COLO668 (cell line): ENCODE measurements at regions not wholly inside any gene's neighbourhood (a gene's known extent, or its start where the extent isn't known, plus 50 kb on each side); places are given as distances from the start of the nearest gene placed in this dataset.
"Not testable (repeated sequence)": the region's sequence is repeated elsewhere in the genome, so short reads cannot be mapped to it uniquely, and the experiment has no call there.

Source experiments
- DNase-seq: peaks from one replicate; lab custom pipeline; 2025; ENCODE audit not compliant: unreplicated experiment; lab: John Stamatoyannopoulos, UW

- DNase-seq, result no peak
Observed at GRCh38 chr3:82128271-82128670, 366.8 kb upstream of the GBE1 start.

DNA sequence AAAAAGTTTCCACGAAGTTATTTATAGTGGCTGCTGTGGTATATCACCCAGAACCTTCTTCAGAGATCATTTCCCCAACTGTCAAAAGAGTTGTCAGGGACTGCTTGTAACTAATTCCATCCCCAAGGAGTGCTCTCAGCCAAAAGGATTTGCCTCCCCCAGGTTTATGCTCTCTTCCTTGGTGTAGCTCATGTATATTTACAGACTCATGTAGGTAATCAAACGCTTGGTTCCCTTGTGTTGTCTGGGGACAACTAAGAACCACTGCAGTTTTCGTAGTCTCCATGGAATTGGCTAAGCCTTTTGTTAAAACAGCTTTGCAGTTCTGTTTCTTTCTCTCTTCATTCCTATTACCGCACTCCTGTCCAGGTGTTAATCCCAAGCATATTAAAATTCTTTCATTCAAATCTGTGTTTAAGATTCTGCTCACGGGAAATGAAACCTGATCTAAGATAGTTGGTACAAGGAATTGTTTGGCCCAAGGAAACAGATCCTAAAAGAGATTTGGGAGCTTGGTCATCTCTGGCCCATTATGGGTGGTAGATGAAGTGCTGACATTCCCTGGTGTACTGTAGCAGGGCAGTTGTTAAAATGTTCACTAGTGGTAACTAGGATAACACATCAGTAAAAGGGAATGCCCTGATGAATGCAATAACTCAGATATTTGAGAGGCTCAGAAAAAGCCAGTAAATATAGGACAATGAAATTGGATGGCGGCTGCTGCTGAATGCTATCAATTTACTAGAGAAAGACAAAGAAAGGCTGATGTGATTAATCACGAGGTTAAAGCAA lies 361.3 kb upstream of the GBE1 start:
- DNase-seq, result no peak

DNA sequence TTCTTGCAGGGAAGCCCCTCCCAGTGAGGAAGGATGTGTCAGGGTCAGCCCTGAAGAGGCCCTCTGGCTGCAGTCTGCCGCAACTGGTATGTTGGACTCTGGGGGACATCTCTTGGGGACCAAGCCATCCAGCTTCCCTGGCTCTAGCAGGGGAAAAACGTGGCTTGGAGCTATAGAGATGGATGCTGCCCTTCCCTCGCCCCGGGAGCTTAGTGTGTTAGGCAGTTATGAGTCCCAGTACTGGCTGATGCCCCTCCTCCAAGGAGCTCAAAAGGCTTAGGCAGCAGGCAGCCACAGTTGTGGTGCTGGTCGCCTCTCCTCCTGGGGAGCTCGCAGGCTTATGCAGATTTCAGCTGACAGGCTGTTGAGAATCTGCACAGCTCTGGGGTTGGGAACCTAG lies 353.1 kb upstream of the GBE1 start:
- DNase-seq, result no peak

GRCh38 chr3:82110721-82111120 lies 349.3 kb upstream of the GBE1 start:
- not testable (repeated sequence) for DNase-seq

GRCh38 chr3:82103241-82103640 lies 341.8 kb upstream of the GBE1 start:
- DNase-seq, result no peak

DNA sequence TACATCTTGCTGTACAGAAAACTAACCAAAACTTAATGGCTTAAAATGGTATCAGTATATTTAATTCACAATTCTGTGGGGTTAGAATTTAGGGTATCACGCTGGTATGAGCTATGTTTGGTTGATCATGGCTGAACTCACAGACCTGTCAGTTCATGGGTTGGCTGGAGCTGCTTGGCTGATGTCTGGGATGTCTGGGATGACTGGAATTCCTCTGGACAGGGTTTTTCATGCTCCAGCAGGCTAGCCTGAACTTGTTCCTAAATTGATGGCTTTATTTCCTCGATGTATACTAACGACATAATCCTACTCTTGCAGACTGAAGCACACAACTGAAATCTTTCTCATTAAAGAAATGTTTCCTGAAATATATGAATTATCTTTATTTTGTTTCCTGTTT lies 338.9 kb upstream of the GBE1 start:
- no peak for DNase-seq

- DNase-seq, result no peak
Observed at GRCh38 chr3:82093641-82094040, 332.2 kb upstream of the GBE1 start.

- DNase-seq, result no peak
Observed at GRCh38 chr3:82088749-82089148, 327.3 kb upstream of the GBE1 start.

DNA sequence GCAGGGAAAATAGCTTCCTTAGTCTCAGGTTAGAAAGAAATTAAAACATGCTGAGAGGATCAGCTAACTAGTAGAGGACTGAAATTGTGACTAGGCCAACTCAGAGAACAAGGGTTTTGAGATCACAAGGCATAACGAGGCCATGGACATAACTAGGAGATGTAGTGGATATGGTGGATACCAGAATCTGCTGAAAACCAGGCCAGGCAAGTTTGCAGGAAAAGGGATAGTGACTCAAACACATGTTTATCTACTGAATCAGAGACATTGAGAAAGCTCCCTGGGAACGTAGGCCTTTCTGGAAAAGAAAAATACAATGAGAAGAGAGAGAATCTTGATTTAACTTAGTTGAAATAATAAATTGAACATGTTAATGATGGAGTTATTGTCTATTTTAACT lies 326.5 kb upstream of the GBE1 start:
- DNase-seq, result no peak

- DNase-seq, result no peak
Observed at GRCh38 chr3:82085851-82086475, 324.5 kb upstream of the GBE1 start.

- no peak for DNase-seq
Observed at GRCh38 chr3:82085356-82085755, 323.9 kb upstream of the GBE1 start.

DNA sequence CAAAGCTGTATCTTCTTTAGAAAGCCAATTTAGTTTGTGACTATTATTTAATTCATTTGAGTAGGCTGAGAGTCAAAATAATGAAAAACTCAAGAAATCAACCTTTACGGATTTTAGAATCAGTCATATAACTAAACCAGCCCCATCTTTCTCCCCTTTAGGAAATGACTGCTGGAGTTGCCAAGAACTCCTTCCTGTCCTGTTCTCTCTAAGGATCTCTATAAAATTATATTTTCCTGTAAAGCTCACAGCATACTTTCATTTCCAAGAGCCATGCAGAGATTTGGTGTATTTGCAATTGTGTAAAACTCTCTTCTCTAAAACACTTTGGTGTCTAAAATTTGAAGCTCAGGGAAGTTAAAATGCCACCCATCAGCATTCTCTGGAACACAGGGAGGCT lies 323.4 kb upstream of the GBE1 start:
- DNase-seq, result no peak

DNA sequence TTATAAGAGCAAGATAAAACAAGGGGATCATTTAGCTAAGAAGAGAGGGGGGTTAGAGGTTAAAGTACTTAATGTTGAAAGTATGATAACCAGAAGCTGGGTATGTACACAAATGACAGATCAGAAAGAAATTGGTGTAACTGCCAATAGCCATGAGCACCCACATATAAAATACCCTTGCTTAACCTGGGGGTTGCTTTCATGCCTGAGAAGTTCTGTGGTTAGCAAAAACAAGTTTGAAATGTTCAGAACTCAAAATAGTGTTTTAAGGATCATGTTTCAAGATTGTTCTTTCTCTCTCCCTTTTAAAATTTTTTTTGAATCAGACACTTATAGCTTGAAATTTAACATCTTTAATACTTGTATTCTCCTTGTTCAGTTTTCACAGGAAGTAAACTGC lies 321.4 kb upstream of the GBE1 start:
- no peak for DNase-seq

- no peak for DNase-seq
Observed at GRCh38 chr3:82081351-82081750, 319.9 kb upstream of the GBE1 start.

- no peak for DNase-seq
Observed at GRCh38 chr3:82080792-82081191, 319.3 kb upstream of the GBE1 start.

DNA sequence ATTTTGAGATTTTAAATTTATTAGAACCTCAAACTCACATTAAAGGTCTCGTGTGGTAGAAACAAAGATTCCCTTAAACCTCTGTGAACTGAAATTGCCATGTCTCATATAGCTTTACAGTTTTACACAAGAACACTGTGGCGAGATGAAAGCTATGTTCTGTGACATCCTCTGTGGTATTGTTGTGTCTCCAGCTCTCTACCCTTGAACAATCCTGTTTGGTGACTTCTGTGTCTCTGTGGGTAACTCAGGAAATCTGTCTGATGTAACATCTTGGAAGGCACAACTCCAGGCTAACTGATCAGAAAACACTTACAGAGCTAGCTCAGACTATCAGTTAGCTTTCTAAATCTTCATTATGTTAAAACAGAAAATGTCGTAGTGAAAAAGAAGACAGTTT lies 318.8 kb upstream of the GBE1 start:
- no peak for DNase-seq

DNA sequence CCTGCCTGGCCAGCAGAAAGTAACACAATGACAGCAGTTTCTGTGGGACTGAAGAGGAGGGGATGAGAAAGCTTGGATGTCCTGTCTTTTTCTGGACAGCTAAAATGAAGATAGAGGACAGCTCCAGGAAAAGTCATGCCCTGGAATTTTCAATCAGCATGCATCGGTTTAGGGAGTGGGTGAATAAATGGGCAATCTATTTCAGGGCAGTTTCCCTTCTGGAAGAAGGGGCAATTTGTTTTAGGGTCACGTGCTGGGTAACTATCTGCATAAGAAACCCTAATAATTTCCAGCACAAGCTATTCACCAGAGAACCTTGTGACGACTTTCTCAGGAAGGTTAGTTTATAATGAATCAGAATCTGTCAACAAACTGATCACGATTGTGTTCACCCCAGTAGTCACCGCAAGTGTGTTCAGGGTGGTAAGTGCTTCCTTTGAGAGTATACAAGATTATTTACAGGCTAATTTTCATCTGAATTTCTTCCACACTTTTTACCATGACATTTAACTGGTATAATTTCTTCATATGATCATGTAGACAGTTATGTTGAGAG lies 318.0 kb upstream of the GBE1 start:
- no peak for DNase-seq

DNA sequence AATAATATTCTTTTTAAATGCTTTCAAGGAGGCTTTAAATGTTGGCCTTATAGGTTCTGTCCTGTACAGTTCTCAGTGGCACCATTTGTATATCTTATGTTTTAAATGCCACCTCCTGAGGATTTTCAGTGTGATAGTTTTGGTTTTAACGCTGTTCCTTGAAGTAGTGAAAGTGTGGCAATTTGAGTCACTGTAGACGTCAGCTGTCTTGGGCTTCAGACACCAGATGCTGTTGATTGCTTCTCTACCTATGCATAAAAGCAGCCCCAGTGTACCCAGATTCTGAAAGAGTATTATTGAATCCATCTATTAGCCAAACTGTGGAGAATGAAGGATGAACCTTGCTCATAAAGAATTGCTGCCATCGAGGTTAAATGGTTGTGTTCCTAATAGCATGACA lies 316.8 kb upstream of the GBE1 start:
- DNase-seq, result no peak

GRCh38 chr3:82067420-82067819 lies 306.0 kb upstream of the GBE1 start:
- no peak for DNase-seq

DNA sequence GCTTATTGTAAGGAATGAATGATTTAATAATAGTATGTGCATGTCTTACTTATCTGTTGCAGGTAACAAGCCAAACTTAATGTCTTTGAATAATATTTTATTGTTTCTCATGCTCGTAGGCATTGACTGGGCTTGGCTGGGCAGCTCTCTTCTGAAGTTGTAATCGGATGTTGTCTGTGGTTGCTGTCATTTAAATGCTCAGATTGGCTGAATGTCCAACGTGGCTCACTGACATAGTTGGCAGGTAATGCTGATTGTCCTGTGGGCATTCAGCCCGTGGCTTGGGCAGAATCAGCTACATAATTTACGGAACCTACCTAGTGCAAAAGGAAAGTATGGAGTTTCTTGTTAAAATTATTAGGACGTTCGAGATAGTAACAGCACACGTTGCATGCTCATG lies 297.4 kb upstream of the GBE1 start:
- no peak for DNase-seq

- DNase-seq, result no peak
Observed at GRCh38 chr3:82055792-82056191, 294.3 kb upstream of the GBE1 start.

- no peak for DNase-seq
Observed at GRCh38 chr3:82054849-82055248, 293.4 kb upstream of the GBE1 start.

DNA sequence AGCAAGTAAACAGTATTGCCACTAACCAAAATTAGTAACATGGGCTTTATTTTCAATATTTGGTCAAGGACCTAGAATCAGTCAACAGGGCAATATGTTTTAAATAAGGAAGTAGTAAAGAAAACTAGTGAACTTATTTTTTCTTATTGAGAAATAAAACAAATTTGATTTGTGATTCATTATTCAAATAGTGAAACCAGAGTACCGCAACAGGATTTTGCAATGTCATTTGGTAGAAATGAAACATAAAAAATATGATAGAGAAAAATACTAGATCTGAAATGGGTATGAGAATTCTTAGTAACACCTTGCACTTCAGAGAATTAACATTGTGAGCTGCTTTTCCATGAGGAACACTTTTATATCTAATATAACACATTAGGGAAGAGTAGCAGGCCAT lies 291.8 kb upstream of the GBE1 start:
- DNase-seq, result no peak
